IMR-90 (cell line): ENCODE measurements at regions not wholly inside any gene's neighbourhood (a gene's known extent, or its start where the extent isn't known, plus 50 kb on each side); places are given as distances from the start of the nearest gene placed in this dataset.
A peak's percentile ranks its signal among the peaks of the same experiment; 100 is the strongest.
"Not testable (repeated sequence)": the region's sequence is repeated elsewhere in the genome, so short reads cannot be mapped to it uniquely, and the experiment has no call there.

Experiments
- ATAC-seq: fragments of 200-7000 bp; cut with Tn5 transposase; 2 replicates; pipeline ENCODE4 v1.9.1; 2020; ENCODE audit warnings: low read depth, mild to moderate bottlenecking, moderate library complexity
- BruUV-seq: library from RNA; stranded (reverse); fragments of 400-500 nt; replicated peaks from 2 replicates; lab custom pipeline; 2021; lab: Mats Ljungman, UMichigan
- CTCF ChIA-PET: fragments of 300-600 bp; formaldehyde crosslinking; extraction: SDS; loops from one replicate; lab custom pipeline; 2021; ENCODE audit warnings: antibody characterized with exemption; lab: Yijun Ruan, JAX
- POLR2A ChIA-PET: fragments of 300-600 bp; sonication (Branson Sonifier 250); formaldehyde crosslinking; loops from one replicate; lab custom pipeline; 2022; ENCODE audit warnings: antibody characterized with exemption; ENCODE audit not compliant: unreplicated experiment; lab: Charles Lee
- DNase-seq: peaks from one replicate; pipeline ENCODE4 v3.0.0; 2013
- H2AFZ ChIP-seq: replicated peaks from 2 replicates; pipeline ENCODE3; 2013; ENCODE audit warnings: low read length, mild to moderate bottlenecking; ENCODE audit not compliant: poor library complexity
- H2AK5ac ChIP-seq: 2 replicates; pipeline ENCODE4 v1.6.1; 2013; ENCODE audit warnings: low read depth, low read length, inconsistent platforms
- H2AK9ac ChIP-seq: replicated peaks from 2 replicates; pipeline ENCODE3; 2013; ENCODE audit warnings: mild to moderate bottlenecking, low read depth, low read length, moderate library complexity; ENCODE audit not compliant: poor library complexity
- H2BK120ac ChIP-seq: 2 replicates; pipeline ENCODE4 v1.6.1; 2013; ENCODE audit warnings: low read depth, low read length, inconsistent platforms
- H2BK15ac ChIP-seq: 3 replicates; pipeline ENCODE4 v1.6.1; 2013; ENCODE audit warnings: low read depth, low read length, inconsistent platforms
- H2BK20ac ChIP-seq: 2 replicates; pipeline ENCODE4 v1.6.1; 2013; ENCODE audit warnings: low read depth, mild to moderate bottlenecking, inconsistent platforms, low read length, moderate library complexity
- H2BK5ac ChIP-seq: 2 replicates; pipeline ENCODE4 v1.6.1; 2013; ENCODE audit warnings: mild to moderate bottlenecking, low read depth, low read length, inconsistent platforms; ENCODE audit not compliant: poor library complexity, severe bottlenecking
- H3K14ac ChIP-seq: replicated peaks from 2 replicates; pipeline ENCODE4 v1.6.1; 2013; ENCODE audit warnings: low read depth, low read length, inconsistent platforms
- H3K18ac ChIP-seq: 2 replicates; pipeline ENCODE4 v1.6.1; 2013; ENCODE audit warnings: low read depth, low read length, control low read depth
- H3K23ac ChIP-seq: 2 replicates; pipeline ENCODE4 v1.6.1; 2013; ENCODE audit warnings: low read depth, low read length, inconsistent platforms
- H3K27ac ChIP-seq: 2 replicates; pipeline ENCODE4 v1.5.1; 2013; ENCODE audit warnings: mild to moderate bottlenecking, control low read depth, low read length; ENCODE audit not compliant: insufficient read depth
- H3K27me3 ChIP-seq: 2 replicates; pipeline ENCODE4 v1.6.1; 2013; ENCODE audit warnings: low read length; ENCODE audit not compliant: control insufficient read depth, insufficient read depth
- H3K36me3 ChIP-seq: 2 replicates; pipeline ENCODE4 v1.6.1; 2013; ENCODE audit warnings: low read length, mixed read lengths; ENCODE audit not compliant: control insufficient read depth, insufficient read depth
- H3K4ac ChIP-seq: 2 replicates; pipeline ENCODE4 v1.6.1; 2013; ENCODE audit warnings: low read depth, low read length, inconsistent platforms
- H3K4me1 ChIP-seq: 2 replicates; pipeline ENCODE4 v1.6.1; 2013; ENCODE audit warnings: low read length, mixed read lengths; ENCODE audit not compliant: control insufficient read depth, insufficient read depth
- H3K4me2 ChIP-seq: 2 replicates; pipeline ENCODE4 v1.6.1; 2013; ENCODE audit warnings: low read depth, mild to moderate bottlenecking, control low read depth, low read length, moderate library complexity
- H3K4me3 ChIP-seq: 2 replicates; pipeline ENCODE4 v1.5.1; 2013; ENCODE audit warnings: low read depth, mild to moderate bottlenecking, control low read depth, low read length, moderate library complexity; ENCODE audit not compliant: insufficient read depth
- H3K56ac ChIP-seq: 2 replicates; pipeline ENCODE4 v1.6.1; 2013; ENCODE audit warnings: low read length, inconsistent platforms; ENCODE audit not compliant: insufficient read depth; ENCODE audit errors: extremely low read depth
- H3K79me1 ChIP-seq, 2 experiments: 2 replicates each; pipeline ENCODE4 v1.6.1; 2013; ENCODE audit warnings: low read length in 2 of 2, inconsistent platforms in 1 of 2, low read depth in 1 of 2
- H3K9ac ChIP-seq: 2 replicates; pipeline ENCODE4 v1.6.1; 2013; ENCODE audit warnings: low read depth, low read length, control low read depth
- H3K9me1 ChIP-seq: 2 replicates; pipeline ENCODE4 v1.6.1; 2013; ENCODE audit warnings: low read length, inconsistent platforms; ENCODE audit not compliant: insufficient read depth
- H3K9me3 ChIP-seq: 2 replicates; pipeline ENCODE4 v1.6.1; 2013; ENCODE audit warnings: low read length; ENCODE audit not compliant: control insufficient read depth, insufficient read depth
- H4K20me1 ChIP-seq: 2 replicates; pipeline ENCODE4 v1.6.1; 2013; ENCODE audit warnings: low read length, inconsistent platforms; ENCODE audit not compliant: insufficient read depth
- H4K5ac ChIP-seq: 2 replicates; pipeline ENCODE4 v1.6.1; 2013; ENCODE audit warnings: mild to moderate bottlenecking, low read depth, low read length, control low read depth
- H4K8ac ChIP-seq, 2 experiments: 2 replicates each; pipeline ENCODE4 v1.6.1; 2013; ENCODE audit warnings: low read depth in 2 of 2, low read length in 2 of 2, control low read depth in 1 of 2, inconsistent platforms in 1 of 2
- H4K91ac ChIP-seq: 2 replicates; pipeline ENCODE4 v1.6.1; 2013; ENCODE audit warnings: low read depth, low read length, inconsistent platforms; ENCODE audit not compliant: insufficient read depth
- WGBS, 2 experiments: methylation state at CpG; one replicate each; pipeline versions ENCODE4 v1.1.5 to v1.1.7; 2013; ENCODE audit warnings: missing lambda C conversion rate in 2 of 2; ENCODE audit not compliant: insufficient read length in 1 of 2; ENCODE audit errors: extremely low coverage in 2 of 2; 5-methylcytosine and 5-hydroxymethylcytosine counted together
- dilution Hi-C: fragments of 300-500 bp; cut with HindIII; formaldehyde crosslinking; loops from one replicate; pipeline ENCODE4 v1.14.3; 2018; ENCODE audit warnings: low sequenced_read_pairs; ENCODE audit not compliant: unreplicated experiment
- in situ Hi-C: fragments of 300-500 bp; cut with MboI; formaldehyde crosslinking; loops from 3 replicates; pipeline ENCODE4 v1.14.3; 2019; ENCODE audit warnings: low sequenced_read_pairs, inconsistent platforms, mixed read lengths
- intact Hi-C: fragments of 100-400 bp; cut with micrococcal nuclease; formaldehyde crosslinking; loops from 2 replicates; pipeline ENCODE4 v1.10.0; 2022

GRCh38 chr1:149354579-149354978 lies 120.3 kb upstream of the NBPF19 start:
- in situ Hi-C loops, H2BK120ac ChIP-seq, intact Hi-C loops, H2BK15ac ChIP-seq, H4K5ac ChIP-seq, H3K56ac ChIP-seq, H3K14ac ChIP-seq, H3K18ac ChIP-seq, H3K4me1 ChIP-seq, H4K8ac ChIP-seq, H2AK9ac ChIP-seq, H3K4me3 ChIP-seq, H3K9me1 ChIP-seq, H3K4me2 ChIP-seq, H3K9ac ChIP-seq, CTCF ChIA-PET, H2AK5ac ChIP-seq, H3K79me1 ChIP-seq, H3K23ac ChIP-seq, DNase-seq, H4K20me1 ChIP-seq, H3K27ac ChIP-seq, BruUV-seq, H3K9me3 ChIP-seq, dilution Hi-C loops, H3K36me3 ChIP-seq, H3K4ac ChIP-seq, H3K27me3 ChIP-seq, H4K91ac ChIP-seq, POLR2A ChIA-PET, H2BK20ac ChIP-seq, H2AFZ ChIP-seq, H2BK5ac ChIP-seq, ATAC-seq: not testable (repeated sequence)
- WGBS, 2 experiments: no CpG with 5 or more reads among the region's 2 CpGs

- H3K4me2 ChIP-seq, H3K9ac ChIP-seq, CTCF ChIA-PET, BruUV-seq, H3K18ac ChIP-seq, H3K4ac ChIP-seq, H4K91ac ChIP-seq, H2AK5ac ChIP-seq, H3K9me3 ChIP-seq, H4K5ac ChIP-seq, H3K56ac ChIP-seq, H2AFZ ChIP-seq, H4K20me1 ChIP-seq, H3K23ac ChIP-seq, H3K27ac ChIP-seq, H2BK120ac ChIP-seq, H4K8ac ChIP-seq, H2AK9ac ChIP-seq, H3K9me1 ChIP-seq, H3K4me3 ChIP-seq, H3K4me1 ChIP-seq, in situ Hi-C loops, H3K27me3 ChIP-seq, H2BK5ac ChIP-seq, H3K79me1 ChIP-seq, dilution Hi-C loops, H3K36me3 ChIP-seq, DNase-seq, H2BK20ac ChIP-seq, POLR2A ChIA-PET, intact Hi-C loops, H3K14ac ChIP-seq, H2BK15ac ChIP-seq: not testable (repeated sequence)
- peak; percentile 83 for ATAC-seq
- WGBS, 2 experiments: no CpG with 5 or more reads among the region's 1 CpG
These were observed 119.1 kb upstream of the NBPF19 start for GRCh38 chr1:149355748-149356147.
